ENCODE measurements at regions not wholly inside any gene's neighbourhood (a gene's known extent, or its start where the extent isn't known, plus 50 kb on each side); places are given as distances from the start of the nearest gene placed in this dataset.

- TF ChIP-seq ZNF114 (tag by site-specific recombination; IDR thresholded peaks at IDR 0.05) = no peak
- no peak for TF ChIP-seq ZNF121 (tag by site-specific recombination; IDR thresholded peaks at IDR 0.05)
- TF ChIP-seq ZNF311 (tag by site-specific recombination; IDR thresholded peaks at IDR 0.05; ENCODE audit: borderline replicate concordance) = no peak
These were observed 411.7 kb downstream of the DMAC1 start (continued) for GRCh38 chr9:7387840-7388239.

GRCh38 chr9:7382304-7382703 is 417.3 kb downstream of the DMAC1 start:
- ChIA-PET CTCF (no interaction called here), POLR2A (no interaction called here)
- TF ChIP-seq ZNF335 (tag by site-specific recombination; conservative IDR thresholded peaks at IDR 0.05) (no peak), TRIM28 (IDR thresholded peaks at IDR 0.05; ENCODE audit: borderline replicate concordance, low read length) (no peak), ZNF16 (tag by site-specific recombination; IDR thresholded peaks at IDR 0.05; ENCODE audit: low read depth) (no peak), PBX3 (CRISPR knock-in tag; IDR thresholded peaks at IDR 0.05) (no peak), ZNF449 (tag by site-specific recombination; IDR thresholded peaks at IDR 0.05) (no peak), ZNF114 (tag by site-specific recombination; IDR thresholded peaks at IDR 0.05) (no peak), BCL11A (tag by site-specific recombination; IDR thresholded peaks at IDR 0.05; ENCODE audit: low read depth) (no peak), ZNF214 (tag by site-specific recombination; IDR thresholded peaks at IDR 0.05; ENCODE audit: borderline replicate concordance) (no peak), SP3 (tag by site-specific recombination; IDR thresholded peaks at IDR 0.05) (no peak), ZNF626 (tag by site-specific recombination; IDR thresholded peaks at IDR 0.05) (no peak), ZNF830 (tag by site-specific recombination; IDR thresholded peaks at IDR 0.05; ENCODE audit: low read depth) (no peak), REPIN1 (tag by site-specific recombination; IDR thresholded peaks at IDR 0.05; ENCODE audit: low read depth) (no peak), RBAK (tag by site-specific recombination; IDR thresholded peaks at IDR 0.05) (no peak), ZNF664 (tag by site-specific recombination; IDR thresholded peaks at IDR 0.05) (no peak), ZNF266 (tag by site-specific recombination; IDR thresholded peaks at IDR 0.05; ENCODE audit: low read depth) (no peak), ZNF501 (tag by site-specific recombination; IDR thresholded peaks at IDR 0.05) (no peak), ZNF121 (tag by site-specific recombination; IDR thresholded peaks at IDR 0.05) (no peak)
- TF ChIP-seq, protein P1, sequence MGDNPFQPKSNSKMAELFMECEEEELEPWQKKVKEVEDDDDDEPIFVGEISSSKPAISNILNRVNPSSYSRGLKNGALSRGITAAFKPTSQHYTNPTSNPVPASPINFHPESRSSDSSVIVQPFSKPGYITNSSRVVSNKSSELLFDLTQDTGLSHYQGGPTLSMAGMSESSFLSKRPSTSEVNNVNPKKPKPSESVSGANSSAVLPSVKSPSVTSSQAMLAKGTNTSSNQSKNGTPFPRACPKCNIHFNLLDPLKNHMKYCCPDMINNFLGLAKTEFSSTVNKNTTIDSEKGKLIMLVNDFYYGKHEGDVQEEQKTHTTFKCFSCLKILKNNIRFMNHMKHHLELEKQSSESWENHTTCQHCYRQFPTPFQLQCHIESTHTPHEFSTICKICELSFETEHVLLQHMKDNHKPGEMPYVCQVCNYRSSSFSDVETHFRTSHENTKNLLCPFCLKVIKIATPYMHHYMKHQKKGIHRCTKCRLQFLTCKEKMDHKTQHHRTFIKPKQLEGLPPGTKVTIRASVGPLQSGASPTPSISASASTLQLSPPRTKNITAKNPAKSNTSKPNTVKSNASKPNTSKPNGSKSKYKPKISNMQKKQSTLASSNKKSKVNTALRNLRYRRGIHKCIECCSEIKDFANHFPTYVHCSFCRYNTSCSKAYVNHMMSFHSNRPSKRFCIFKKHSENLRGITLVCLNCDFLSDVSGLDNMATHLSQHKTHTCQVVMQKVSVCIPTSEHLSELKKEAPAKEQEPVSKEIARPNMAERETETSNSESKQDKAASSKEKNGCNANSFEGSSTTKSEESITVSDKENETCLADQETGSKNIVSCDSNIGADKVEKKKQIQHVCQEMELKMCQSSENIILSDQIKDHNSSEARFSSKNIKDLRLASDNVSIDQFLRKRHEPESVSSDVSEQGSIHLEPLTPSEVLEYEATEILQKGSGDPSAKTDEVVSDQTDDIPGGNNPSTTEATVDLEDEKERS (tag by site-specific recombination; IDR thresholded peaks at IDR 0.05) = no peak
- TF ChIP-seq, protein P2, sequence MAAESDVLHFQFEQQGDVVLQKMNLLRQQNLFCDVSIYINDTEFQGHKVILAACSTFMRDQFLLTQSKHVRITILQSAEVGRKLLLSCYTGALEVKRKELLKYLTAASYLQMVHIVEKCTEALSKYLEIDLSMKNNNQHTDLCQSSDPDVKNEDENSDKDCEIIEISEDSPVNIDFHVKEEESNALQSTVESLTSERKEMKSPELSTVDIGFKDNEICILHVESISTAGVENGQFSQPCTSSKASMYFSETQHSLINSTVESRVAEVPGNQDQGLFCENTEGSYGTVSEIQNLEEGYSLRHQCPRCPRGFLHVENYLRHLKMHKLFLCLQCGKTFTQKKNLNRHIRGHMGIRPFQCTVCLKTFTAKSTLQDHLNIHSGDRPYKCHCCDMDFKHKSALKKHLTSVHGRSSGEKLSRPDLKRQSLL (tag by site-specific recombination; IDR thresholded peaks at IDR 0.05) = no peak
- TF ChIP-seq, protein P3, sequence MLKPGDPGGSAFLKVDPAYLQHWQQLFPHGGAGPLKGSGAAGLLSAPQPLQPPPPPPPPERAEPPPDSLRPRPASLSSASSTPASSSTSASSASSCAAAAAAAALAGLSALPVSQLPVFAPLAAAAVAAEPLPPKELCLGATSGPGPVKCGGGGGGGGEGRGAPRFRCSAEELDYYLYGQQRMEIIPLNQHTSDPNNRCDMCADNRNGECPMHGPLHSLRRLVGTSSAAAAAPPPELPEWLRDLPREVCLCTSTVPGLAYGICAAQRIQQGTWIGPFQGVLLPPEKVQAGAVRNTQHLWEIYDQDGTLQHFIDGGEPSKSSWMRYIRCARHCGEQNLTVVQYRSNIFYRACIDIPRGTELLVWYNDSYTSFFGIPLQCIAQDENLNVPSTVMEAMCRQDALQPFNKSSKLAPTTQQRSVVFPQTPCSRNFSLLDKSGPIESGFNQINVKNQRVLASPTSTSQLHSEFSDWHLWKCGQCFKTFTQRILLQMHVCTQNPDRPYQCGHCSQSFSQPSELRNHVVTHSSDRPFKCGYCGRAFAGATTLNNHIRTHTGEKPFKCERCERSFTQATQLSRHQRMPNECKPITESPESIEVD (tag by site-specific recombination; IDR thresholded peaks at IDR 0.05) = no peak
- Histone ChIP-seq H3K36me3 (ENCODE audit: control insufficient read depth in 2 of 2, insufficient read depth in 1 of 2, low read length in 2 of 2) (no peaks in the 10 kb centered on the region), H3K27ac (ENCODE audit: extremely low read depth, low read depth, low read length) (no peak overlapping the region), H3K4me1 (ENCODE audit: control insufficient read depth, insufficient read depth, low read length) (no peaks in the 10 kb centered on the region), H3K9me3 (ENCODE audit: control insufficient read depth, insufficient read depth, low read depth, low read length) (no peaks in the 10 kb centered on the region), H3K4me3 (ENCODE audit: low read depth, low read length) (no peak overlapping the region)

Measured in HEK293 (cell line).